Tibial nerve (tissue), 4 donors: ENCODE measurements at regions not wholly inside any gene's neighbourhood (a gene's known extent, or its start where the extent isn't known, plus 50 kb on each side); places are given as distances from the start of the nearest gene placed in this dataset.

Experiments used
- DNase-seq, 2 donors: peaks; one replicate each; pipeline ENCODE4 v3.0.0-alpha.2; 2019; ENCODE audit warnings: low spot score in 2 of 2
- H3K27ac ChIP-seq, 4 donors: fragments of 200-600 bp; sonication (generic) in 3 of 4; one replicate each; pipeline ENCODE4 v1.5.1; 2017 to 2019; ENCODE audit warnings: mild to moderate bottlenecking in 1 of 4
- H3K27me3 ChIP-seq, 2 donors: fragments of 200-600 bp; sonication (generic) in 1 of 2; one replicate each; pipeline versions ENCODE4 v1.5.1 to v1.6.0; 2017 to 2019
- H3K36me3 ChIP-seq, 3 donors: fragments of 200-600 bp; sonication (generic); one replicate each; pipeline ENCODE4 v1.5.1; 2018 to 2019
- H3K4me1 ChIP-seq, 4 donors: fragments of 200-600 bp; sonication (generic) in 3 of 4; one replicate each; pipeline ENCODE4 v1.5.1; 2017 to 2019
- H3K4me3 ChIP-seq, 4 donors: fragments of 200-600 bp; sonication (generic) in 3 of 4; one replicate each; pipeline ENCODE4 v1.5.1; 2017 to 2019; ENCODE audit warnings: mild to moderate bottlenecking in 1 of 4, moderate library complexity in 1 of 4
- H3K9me3 ChIP-seq, 4 donors: fragments of 200-600 bp; sonication (generic) in 3 of 4; one replicate each; pipeline ENCODE4 v1.5.1; 2017 to 2019
- EP300 ChIP-seq, 2 donors: sonication (generic); formaldehyde crosslinking; IDR thresholded peaks; one replicate each; pipeline ENCODE4 v1.6.1; 2017; ENCODE audit warnings: antibody characterized with exemption in 2 of 2, mild to moderate bottlenecking in 1 of 2
- POLR2A ChIP-seq, 2 donors: fragments of 450-650 bp; IDR thresholded peaks; one replicate each; pipeline ENCODE4 v1.6.1; 2017; ENCODE audit warnings: antibody characterized with exemption in 2 of 2, mild to moderate bottlenecking in 2 of 2, moderate library complexity in 2 of 2
- WGBS, 2 donors: methylation state at CpG; one replicate each; pipeline ENCODE4 v1.1.5; 2018; 5-methylcytosine and 5-hydroxymethylcytosine counted together
- TF ChIP-seq, protein P1 (sequence below), 5 experiments: fragments of 200-600 bp in 3 of 5; fragments of 450-650 bp in 2 of 5; sonication (generic) in 3 of 5; IDR thresholded peaks; one replicate each; pipeline ENCODE4 v1.5.1; 2016 to 2019; ENCODE audit warnings: antibody characterized with exemption in 5 of 5, mild to moderate bottlenecking in 3 of 5, moderate library complexity in 2 of 5

DNA sequence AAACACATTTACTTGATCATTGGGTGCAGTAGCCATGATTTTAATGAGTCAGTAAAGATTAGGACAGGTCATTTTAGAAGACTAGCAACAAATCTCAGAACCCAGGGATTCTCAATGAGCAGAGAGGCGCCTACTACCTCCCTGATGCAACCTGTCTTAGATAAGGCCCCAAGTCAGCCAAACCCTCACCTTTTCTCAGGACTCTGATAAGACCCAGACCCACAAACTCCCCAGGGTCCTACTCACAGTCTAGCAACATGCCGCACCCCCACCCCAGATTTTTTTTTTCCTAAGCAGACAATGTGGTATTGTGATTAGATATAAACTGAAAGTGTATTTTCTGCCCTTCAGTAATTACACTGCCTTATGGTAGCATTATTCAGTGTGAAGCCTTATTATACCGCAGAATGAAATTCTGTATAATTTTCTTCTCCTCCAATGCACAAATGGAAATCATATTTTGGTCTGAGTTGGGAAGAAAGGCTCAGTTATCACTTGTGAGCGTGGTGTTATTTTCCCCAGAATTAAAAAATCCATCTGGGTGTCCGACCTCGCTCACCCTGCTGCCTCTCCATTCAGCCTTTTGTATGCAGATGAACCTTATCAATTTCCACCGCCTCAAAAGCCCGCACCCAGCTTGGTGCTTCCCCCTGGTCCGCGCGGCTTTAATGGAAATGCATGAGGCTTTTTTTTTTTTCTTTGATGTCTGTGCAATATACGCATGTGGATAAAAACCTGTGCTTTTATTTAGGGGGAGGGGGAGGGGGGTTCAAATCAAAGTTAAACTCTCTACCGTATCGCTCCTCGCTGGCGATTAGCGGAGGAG, 122.0 kb upstream of the SOX14 start:
- no peak for DNase-seq
- no peaks in the 10 kb centered on the region for H3K4me1 ChIP-seq
- H3K4me3 ChIP-seq: no peak overlapping the region
- TF ChIP-seq EP300 (IDR thresholded peaks at IDR 0.05) (no peak), POLR2A (IDR thresholded peaks at IDR 0.05) (no peak)
- TF ChIP-seq, protein P1, sequence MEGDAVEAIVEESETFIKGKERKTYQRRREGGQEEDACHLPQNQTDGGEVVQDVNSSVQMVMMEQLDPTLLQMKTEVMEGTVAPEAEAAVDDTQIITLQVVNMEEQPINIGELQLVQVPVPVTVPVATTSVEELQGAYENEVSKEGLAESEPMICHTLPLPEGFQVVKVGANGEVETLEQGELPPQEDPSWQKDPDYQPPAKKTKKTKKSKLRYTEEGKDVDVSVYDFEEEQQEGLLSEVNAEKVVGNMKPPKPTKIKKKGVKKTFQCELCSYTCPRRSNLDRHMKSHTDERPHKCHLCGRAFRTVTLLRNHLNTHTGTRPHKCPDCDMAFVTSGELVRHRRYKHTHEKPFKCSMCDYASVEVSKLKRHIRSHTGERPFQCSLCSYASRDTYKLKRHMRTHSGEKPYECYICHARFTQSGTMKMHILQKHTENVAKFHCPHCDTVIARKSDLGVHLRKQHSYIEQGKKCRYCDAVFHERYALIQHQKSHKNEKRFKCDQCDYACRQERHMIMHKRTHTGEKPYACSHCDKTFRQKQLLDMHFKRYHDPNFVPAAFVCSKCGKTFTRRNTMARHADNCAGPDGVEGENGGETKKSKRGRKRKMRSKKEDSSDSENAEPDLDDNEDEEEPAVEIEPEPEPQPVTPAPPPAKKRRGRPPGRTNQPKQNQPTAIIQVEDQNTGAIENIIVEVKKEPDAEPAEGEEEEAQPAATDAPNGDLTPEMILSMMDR (IDR thresholded peaks at IDR 0.05): no peak
- 24 to 30% methylated on average over 17 of the region's 17 CpGs for WGBS, 2 donors
- H3K9me3 ChIP-seq: no peaks in the 10 kb centered on the region
- no peak overlapping the region for H3K27ac ChIP-seq
- no peaks in the 10 kb centered on the region for H3K36me3 ChIP-seq
- H3K27me3 ChIP-seq: peaks cover 0 to 9% of the 10 kb centered on the region in 2 donors

DNA sequence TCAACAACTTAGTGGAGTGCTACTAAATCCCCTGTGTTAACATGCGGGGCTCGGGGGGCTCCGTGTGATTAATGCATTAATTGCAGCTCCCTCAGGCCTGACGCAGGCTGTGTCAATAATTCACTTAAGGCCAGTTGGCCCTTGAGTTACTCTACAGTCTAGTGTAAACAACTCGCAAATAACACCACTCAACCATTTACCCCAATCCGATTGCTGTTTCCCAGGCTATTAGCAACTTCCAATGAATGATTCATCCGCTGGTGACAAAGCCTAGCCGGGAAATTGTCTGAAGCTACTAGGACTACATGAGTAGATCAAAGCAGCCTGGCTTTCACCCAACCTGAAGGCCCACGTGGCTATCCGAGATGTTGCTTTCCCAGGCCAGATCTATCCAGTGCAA, 121.3 kb upstream of the SOX14 start:
- Histone ChIP-seq H3K4me1 (no peaks in the 10 kb centered on the region), H3K27ac (no peak overlapping the region), H3K4me3 (no peak overlapping the region), H3K27me3 (peaks cover 0 to 9% of the 10 kb centered on the region in 2 donors), H3K9me3 (no peaks in the 10 kb centered on the region), H3K36me3 (no peaks in the 10 kb centered on the region)
- DNase-seq: no peak
- 10 to 11% methylated on average over 10 of the region's 10 CpGs for WGBS, 2 donors
- TF ChIP-seq EP300 (IDR thresholded peaks at IDR 0.05) (no peak), POLR2A (IDR thresholded peaks at IDR 0.05) (no peak)
- TF ChIP-seq, protein P1 (IDR thresholded peaks at IDR 0.05): no peak

DNA sequence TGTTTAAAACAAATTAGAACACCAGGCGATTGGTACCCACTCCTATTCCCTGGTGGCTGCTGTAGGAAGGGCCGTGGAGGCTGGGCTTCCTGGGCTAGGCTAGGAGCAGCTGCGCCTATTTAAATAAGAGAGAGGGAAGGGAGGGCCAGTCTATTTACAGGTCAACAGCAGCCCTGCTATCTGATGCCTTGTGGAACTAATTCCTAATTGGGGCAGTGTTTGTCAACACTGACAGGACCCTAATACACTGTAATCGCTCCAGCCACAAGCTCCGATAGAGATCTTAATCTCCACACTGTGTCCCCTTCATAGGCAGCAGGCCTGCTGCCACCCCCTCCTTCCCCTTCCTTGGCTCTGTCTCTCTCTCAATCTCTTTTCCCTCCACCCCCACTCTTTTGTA, 116.9 kb upstream of the SOX14 start:
- Histone ChIP-seq H3K36me3 (no peaks in the 10 kb centered on the region), H3K9me3 (no peaks in the 10 kb centered on the region), H3K4me1 (no peaks in the 10 kb centered on the region), H3K4me3 (no peak overlapping the region), H3K27ac (no peak overlapping the region), H3K27me3 (peaks cover 0 to 6% of the 10 kb centered on the region in 2 donors)
- TF ChIP-seq EP300 (IDR thresholded peaks at IDR 0.05) (no peak), POLR2A (IDR thresholded peaks at IDR 0.05) (no peak)
- TF ChIP-seq, protein P1 (IDR thresholded peaks at IDR 0.05): no peak
- DNase-seq: no peak
- 12 to 26% methylated on average over 5 of the region's 5 CpGs for WGBS, 2 donors

DNA sequence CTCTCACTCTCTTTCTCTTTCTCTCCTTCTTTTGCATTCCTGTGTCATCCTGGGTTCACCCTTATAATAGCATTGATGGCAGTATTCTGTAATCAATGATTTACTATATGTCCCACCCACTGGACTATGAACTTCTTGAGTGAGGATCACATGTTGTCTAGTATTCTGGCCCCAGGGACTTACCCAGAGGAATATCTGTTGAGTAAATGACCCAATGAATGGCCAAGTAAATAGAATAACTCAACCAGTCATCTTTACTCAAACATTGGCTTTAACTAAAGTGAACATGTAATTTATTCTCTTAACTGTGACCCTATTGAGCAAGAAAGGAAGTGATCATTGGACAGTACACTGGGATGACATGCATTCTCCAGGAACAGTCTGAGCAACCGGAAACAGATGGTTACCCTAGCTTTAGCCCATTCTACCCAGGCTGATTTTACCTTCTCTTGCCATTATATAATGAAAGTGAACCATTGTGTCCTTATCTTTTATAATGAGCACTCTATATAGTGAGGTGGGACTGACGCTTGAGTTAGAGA, 94.5 kb upstream of the SOX14 start:
- no peak for DNase-seq
- no peaks in the 10 kb centered on the region for H3K4me1 ChIP-seq
- WGBS, 2 donors: 89 to 92% methylated on average over 2 of the region's 2 CpGs
- no peak overlapping the region for H3K27ac ChIP-seq
- TF ChIP-seq, protein P1 (IDR thresholded peaks at IDR 0.05): no peak
- no peak for TF ChIP-seq POLR2A (IDR thresholded peaks at IDR 0.05)
- TF ChIP-seq EP300 (IDR thresholded peaks at IDR 0.05): no peak
- H3K4me3 ChIP-seq: no peak overlapping the region
- no peaks in the 10 kb centered on the region for H3K36me3 ChIP-seq
- no peaks in the 10 kb centered on the region for H3K27me3 ChIP-seq
- peaks cover 0 to 15% (median 0%) of the 10 kb centered on the region in 4 donors for H3K9me3 ChIP-seq

DNA sequence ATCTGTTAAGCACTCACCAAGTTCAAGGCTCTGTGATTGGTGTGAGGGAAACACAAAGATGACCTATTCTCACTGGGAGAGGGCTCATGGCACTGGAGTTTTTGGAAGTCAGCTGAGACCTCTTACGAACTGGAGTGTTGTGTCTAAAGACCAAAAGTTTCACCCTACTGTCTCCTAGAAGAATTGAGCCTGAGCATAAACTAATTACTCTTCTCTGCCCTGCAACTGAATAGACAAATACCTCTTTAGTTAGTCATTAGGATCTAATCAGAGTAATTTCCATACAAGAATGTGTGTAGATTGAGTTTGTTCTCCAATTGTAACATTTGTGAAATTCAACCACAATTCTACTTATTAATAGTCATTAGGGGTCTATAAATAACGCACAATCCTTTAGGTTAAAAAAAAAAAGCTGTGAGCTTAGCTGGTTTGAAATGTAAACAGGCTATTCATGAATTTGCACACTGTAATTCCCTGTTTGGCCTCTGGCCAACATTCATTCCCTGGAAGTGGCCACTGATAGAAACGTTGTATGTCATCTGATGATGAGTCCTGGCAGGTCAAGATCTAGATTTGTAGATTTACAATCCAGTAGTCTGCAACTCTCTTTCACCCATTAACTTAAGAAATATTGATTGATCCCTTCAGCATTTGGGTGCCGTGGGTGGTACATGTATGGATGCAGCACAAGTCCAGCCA, 76.8 kb upstream of the SOX14 start:
- no peaks in the 10 kb centered on the region for H3K9me3 ChIP-seq
- H3K4me1 ChIP-seq: no peaks in the 10 kb centered on the region
- no peaks in the 10 kb centered on the region for H3K27me3 ChIP-seq
- no peak for TF ChIP-seq EP300 (IDR thresholded peaks at IDR 0.05)
- TF ChIP-seq POLR2A (IDR thresholded peaks at IDR 0.05): no peak
- TF ChIP-seq, protein P1 (IDR thresholded peaks at IDR 0.05): no peak
- H3K36me3 ChIP-seq: no peaks in the 10 kb centered on the region
- DNase-seq: no peak
- no peak overlapping the region for H3K4me3 ChIP-seq
- H3K27ac ChIP-seq: no peak overlapping the region
- 40 to 43% methylated on average over 4 of the region's 4 CpGs for WGBS, 2 donors
